IPS DF 4.7 (cell line): ENCODE measurements at regions not wholly inside any gene's neighbourhood (a gene's known extent, or its start where the extent isn't known, plus 50 kb on each side); places are given as distances from the start of the nearest gene placed in this dataset.

Experiments used
- DNase-seq: peaks from one replicate; pipeline ENCODE4 v3.0.0-alpha.2; 2013; ENCODE audit warnings: low spot score; ENCODE audit errors: extremely low read depth

- no peak for DNase-seq
Measured at GRCh38 chr1:72567521-72567920, 285.2 kb upstream of the NEGR1 start.

- DNase-seq: no peak
Measured at GRCh38 chr1:72564749-72565148, 282.4 kb upstream of the NEGR1 start.

GRCh38 chr1:72557446-72558049 is 275.2 kb upstream of the NEGR1 start:
- peak; percentile 22 for DNase-seq

GRCh38 chr1:72547412-72547811 is 265.1 kb upstream of the NEGR1 start:
- DNase-seq: no peak

GRCh38 chr1:72540674-72541073 is 258.3 kb upstream of the NEGR1 start:
- no peak for DNase-seq

DNA sequence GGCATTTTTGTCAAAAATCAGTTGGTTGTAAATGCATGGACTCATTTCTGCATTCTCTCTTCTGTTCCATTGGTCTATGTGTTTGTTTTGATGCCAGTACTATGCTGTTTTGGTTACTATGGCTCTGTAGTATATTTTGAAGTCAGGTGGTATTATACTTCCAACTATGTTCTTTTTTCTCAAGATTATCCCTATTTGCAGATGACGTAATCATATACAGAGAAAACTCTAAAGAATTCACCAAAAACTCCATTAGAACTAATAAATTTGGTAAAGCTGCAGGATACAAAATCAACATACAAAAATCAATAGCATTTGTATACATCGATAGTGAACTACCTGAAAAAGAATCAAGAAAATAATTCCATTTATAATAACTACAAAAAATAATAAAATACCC is 253.1 kb upstream of the NEGR1 start:
- DNase-seq: no peak

GRCh38 chr1:72530646-72531045 is 248.3 kb upstream of the NEGR1 start:
- no peak for DNase-seq

DNA sequence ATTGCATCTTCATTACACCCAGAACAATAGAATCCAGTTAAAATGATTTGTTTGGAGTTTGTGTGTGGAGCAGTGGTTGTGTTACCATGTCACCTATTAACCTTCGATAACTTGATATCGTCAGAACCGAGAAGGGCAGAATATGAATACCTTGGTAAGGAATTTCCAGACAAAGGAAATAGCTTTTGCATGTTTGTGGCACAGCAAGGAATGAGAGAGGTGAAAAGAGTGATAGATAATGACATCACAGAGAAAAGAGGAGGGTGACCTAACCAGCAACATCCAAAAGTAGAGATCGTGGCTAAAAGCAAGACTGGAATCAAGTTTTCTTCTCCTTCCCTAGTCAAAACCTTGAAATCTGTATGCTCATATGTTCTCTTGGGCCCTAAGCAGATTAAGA is 244.6 kb upstream of the NEGR1 start:
- no peak for DNase-seq

GRCh38 chr1:72524021-72524420 is 241.7 kb upstream of the NEGR1 start:
- no peak for DNase-seq

GRCh38 chr1:72521659-72522058 is 239.3 kb upstream of the NEGR1 start:
- DNase-seq: no peak

- DNase-seq: no peak
Measured at GRCh38 chr1:72516826-72517225, 234.5 kb upstream of the NEGR1 start.

DNA sequence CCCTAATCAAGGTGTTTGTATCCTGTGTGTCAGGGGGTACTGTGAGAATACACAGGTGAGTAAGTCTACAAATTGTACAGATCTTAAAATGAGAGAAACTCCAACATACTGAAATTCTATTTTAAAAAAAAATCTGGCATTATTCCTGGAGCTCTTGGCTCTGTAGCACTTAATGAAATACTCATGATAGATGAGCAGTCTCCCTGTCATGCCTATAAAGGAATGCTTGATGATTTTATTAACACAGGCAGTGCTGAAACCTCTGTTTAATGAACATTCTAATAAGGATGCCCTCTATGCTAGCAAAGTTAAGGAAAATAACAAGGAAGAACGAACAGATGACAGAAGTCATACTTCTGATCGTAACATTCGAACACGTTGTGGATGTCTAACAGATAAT is 233.9 kb upstream of the NEGR1 start:
- no peak for DNase-seq

DNA sequence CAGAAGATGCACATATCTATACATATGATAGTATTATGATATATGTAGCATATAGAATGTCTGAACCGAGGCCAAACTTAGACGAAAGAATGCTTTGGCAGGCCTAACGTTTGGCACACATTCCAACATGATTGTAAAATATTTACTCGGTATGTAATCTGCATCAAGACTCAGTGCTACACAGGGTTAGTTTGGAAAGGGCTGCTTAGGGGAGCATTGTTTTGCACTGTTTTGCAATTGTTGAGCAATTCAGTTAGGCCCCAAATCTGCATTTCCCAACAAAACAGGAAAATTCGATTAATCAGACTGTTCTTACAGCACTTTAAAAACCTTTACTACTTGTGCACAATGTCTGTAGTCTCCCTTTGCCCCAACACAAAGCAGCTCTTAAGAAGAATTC is 216.0 kb upstream of the NEGR1 start:
- no peak for DNase-seq

DNA sequence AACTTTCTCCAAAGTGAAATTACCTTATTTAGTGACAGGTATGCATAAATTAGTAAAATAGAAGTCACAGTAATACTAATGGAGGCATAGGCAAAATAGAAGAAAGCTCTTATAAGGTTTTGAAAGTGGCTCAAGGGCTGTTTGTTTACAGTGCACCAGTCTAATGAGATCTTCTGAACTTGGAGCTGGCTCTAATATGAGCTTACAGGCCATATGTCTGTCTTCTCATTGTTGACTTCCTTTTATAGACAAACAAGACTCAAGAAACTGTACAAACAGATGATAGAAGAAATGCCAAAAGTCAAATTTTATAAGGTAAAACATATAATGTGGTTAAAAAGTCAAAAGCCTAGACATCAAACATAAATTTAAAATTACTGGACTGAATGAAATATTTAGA is 207.5 kb upstream of the NEGR1 start:
- no peak for DNase-seq

- no peak for DNase-seq
Measured at GRCh38 chr1:72485801-72486200, 203.5 kb upstream of the NEGR1 start.

DNA sequence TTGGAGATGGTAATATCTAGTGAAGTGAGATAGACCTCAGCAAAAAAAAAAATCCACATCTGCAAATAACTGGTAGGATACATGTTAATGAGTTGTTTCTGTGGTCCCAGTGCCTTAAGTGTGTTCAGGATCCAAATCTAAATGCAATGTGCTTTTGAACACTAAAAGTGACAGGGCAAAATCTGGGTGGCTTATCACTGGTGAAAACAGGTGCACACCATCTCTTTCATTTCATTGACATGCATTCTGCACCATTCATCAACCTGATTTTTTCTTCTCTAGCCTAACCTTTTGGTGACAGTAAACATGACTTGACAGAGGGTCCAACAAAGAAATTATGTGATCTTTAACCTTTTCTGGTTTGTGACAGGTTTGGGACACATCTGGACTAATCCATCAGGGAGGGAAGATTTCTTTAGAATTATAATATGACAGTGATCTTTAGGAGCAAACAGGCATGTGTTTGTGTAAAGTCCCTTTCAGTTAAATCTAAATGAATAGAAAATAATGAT is 201.6 kb upstream of the NEGR1 start:
- no peak for DNase-seq

DNA sequence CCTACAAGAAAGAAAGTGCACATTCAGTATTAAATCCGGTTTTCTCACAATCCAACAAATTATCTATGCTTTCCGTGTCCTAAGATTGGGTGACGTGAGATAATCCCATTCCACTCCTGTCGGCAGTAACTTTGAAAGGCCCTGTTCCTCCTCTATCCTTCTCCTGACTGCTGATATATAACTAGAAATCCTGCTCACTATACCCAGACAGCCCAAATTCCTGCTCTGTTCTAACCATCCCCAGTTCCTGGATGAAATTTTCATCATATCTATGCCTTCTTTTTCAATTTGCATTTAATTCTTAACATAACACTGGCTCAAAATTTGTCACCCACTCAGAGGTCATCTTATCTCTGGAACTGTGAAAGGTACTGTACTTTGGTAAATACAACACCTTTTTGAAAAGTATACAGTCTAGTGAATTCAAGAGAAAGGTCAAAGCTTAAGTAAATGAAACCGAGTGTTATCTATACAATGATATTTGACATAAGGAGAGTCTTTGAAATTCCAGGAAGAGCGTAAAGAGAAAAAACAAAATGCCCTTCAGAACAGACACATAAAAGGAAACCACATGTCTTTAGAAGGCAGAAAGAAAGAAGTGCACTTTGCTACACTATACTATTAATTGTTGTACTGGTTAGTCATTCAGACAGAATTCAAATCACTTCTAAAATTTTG is 200.5 kb upstream of the NEGR1 start:
- DNase-seq: no peak

- DNase-seq: no peak
Measured at GRCh38 chr1:72481420-72481970, 199.2 kb upstream of the NEGR1 start.

DNA sequence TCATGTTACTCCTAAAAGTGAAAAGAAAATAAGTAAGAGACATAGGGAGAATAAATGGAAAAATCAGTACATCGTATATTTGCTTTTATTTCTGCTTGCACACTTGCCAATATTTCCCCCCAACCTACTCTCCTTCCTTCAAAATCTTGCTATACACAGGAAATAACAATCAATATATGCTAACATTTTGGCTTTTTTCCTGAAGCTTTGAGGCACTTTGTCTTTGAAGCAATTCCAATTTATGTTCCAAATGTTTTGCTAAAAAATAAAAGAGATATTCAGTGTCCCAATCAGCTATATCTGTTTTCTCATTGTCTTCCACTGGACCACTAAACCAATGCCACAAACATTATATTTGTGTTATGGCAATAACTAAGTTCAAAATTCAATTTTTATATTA is 184.0 kb upstream of the NEGR1 start:
- no peak for DNase-seq

DNA sequence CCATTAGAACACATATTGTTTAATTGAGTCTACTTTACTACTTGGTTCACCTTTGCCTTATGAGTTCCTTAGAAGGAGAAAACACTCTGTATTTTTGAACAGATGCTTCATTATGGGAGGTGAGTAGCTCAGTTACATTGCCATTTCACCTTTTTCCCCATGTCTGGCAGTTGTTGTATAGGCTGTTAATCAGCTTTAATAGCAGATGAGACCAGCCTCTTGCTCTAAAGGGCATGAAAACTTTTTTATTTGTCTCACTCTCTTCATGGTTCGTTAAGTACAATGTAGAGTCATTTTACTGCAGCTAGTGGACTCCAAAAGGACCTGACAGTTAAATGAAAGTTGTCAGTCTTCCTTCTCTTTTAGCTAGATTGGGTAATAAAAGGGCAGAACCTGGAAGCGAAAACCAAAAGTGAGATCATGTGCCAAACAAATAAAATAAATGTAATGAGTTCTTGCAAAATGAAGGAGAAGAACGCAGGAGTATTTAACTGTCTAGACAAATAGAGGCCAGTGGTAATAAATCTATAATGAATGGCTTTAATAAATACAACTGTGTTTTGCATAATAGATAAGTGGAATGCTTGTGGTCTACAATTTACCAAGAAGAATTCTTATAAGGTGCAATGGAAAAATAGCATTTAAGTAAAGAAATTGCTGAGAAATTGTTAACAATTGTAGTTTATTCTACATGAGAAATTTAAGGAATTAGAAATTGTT is 180.0 kb upstream of the NEGR1 start:
- DNase-seq: no peak

DNA sequence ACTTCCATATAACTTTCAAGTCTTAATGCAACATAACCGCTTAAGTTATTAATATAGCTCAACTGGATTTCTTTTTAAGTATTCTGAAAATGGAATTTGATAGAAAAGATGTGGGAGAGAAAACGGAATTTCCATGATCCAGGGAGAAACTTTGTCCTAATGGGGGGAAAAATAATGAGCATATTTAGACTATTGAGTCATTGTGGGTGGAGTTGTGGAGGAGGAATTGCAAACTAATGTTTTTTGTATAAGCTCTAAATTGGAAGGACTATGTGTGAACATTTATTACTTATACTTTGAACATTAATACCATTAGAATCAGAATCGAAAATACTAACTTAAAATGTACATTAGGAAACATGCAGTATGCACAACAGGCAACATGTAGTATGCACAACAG is 159.9 kb upstream of the NEGR1 start:
- DNase-seq: no peak

DNA sequence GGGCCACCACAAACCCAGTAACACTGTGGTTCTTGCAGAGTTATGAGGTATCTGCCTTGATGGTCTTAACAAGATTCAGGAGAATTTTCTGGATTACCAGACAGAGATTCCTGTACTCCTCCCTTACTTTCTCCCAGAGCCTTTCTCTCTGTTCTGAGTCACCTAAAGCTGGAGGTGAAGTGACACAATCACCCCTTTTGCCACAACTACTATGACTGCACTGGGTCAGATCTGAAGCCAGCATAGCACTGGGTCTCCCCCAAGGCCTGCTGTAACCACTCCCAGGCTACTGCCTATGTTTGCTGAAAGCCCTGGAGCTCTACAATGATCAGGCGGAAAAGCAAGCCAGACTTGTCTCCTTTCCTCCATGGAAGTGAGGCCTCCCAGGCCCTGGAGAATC is 156.7 kb upstream of the NEGR1 start:
- no peak for DNase-seq
